ENCODE measurements at regions not wholly inside any gene's neighbourhood (a gene's known extent, or its start where the extent isn't known, plus 50 kb on each side); places are given as distances from the start of the nearest gene placed in this dataset.

DNA sequence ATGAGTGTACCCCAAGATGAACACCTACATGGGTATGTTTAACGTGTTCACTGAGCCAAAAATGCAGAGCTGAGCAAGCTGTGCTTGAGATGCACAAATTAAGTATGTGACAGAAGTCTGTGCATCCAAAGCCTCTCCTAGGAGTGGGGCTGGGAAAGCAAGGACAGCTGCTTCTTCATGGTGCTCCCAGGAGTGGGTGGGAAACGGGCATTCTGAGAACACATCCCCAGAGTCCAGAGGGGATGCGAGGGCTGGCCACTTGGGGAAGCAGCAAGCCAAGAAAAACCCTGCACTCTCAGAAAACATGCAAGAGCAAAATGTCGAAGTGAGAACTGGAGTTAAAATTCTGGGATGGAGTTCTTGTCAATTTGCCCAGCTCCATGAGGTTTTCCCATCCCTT lies 414.3 kb downstream of the BCAT1 start:
- TF ChIP-seq, protein P1, sequence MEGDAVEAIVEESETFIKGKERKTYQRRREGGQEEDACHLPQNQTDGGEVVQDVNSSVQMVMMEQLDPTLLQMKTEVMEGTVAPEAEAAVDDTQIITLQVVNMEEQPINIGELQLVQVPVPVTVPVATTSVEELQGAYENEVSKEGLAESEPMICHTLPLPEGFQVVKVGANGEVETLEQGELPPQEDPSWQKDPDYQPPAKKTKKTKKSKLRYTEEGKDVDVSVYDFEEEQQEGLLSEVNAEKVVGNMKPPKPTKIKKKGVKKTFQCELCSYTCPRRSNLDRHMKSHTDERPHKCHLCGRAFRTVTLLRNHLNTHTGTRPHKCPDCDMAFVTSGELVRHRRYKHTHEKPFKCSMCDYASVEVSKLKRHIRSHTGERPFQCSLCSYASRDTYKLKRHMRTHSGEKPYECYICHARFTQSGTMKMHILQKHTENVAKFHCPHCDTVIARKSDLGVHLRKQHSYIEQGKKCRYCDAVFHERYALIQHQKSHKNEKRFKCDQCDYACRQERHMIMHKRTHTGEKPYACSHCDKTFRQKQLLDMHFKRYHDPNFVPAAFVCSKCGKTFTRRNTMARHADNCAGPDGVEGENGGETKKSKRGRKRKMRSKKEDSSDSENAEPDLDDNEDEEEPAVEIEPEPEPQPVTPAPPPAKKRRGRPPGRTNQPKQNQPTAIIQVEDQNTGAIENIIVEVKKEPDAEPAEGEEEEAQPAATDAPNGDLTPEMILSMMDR (IDR thresholded peaks at IDR 0.05), result no peak
- TF ChIP-seq POLR2A (IDR thresholded peaks at IDR 0.05), result no peak
